ENCODE measurements at regions not wholly inside any gene's neighbourhood (a gene's known extent, or its start where the extent isn't known, plus 50 kb on each side); places are given as distances from the start of the nearest gene placed in this dataset.

DNA sequence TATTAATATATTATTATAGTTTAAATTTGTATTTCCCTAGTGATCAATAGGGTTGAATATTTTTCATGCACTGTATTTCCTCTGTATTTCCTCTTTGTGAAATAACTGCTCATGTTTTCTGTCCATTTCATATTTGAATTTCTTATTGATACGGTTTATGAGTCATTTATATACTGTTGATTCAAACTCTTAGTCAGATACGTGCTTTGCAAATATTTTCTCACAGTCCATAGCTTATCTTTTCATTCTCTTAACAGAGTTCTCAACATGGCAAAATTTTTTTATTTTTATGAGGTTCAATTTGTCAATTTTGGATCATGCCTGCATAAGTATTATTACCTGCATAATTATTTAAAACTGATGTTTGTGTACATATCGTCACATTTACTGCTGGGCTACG is 329.6 kb downstream of the HAO1 start:
- TF ChIP-seq POLR2A (IDR thresholded peaks at IDR 0.05): no peak
- TF ChIP-seq, protein P1, sequence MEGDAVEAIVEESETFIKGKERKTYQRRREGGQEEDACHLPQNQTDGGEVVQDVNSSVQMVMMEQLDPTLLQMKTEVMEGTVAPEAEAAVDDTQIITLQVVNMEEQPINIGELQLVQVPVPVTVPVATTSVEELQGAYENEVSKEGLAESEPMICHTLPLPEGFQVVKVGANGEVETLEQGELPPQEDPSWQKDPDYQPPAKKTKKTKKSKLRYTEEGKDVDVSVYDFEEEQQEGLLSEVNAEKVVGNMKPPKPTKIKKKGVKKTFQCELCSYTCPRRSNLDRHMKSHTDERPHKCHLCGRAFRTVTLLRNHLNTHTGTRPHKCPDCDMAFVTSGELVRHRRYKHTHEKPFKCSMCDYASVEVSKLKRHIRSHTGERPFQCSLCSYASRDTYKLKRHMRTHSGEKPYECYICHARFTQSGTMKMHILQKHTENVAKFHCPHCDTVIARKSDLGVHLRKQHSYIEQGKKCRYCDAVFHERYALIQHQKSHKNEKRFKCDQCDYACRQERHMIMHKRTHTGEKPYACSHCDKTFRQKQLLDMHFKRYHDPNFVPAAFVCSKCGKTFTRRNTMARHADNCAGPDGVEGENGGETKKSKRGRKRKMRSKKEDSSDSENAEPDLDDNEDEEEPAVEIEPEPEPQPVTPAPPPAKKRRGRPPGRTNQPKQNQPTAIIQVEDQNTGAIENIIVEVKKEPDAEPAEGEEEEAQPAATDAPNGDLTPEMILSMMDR (IDR thresholded peaks at IDR 0.05): no peak
- TF ChIP-seq EP300 (IDR thresholded peaks at IDR 0.05): no peak

Data from tibial nerve (tissue), 4 donors.